NCI-H1105 (cell line): ENCODE measurements at regions not wholly inside any gene's neighbourhood (a gene's known extent, or its start where the extent isn't known, plus 50 kb on each side); places are given as distances from the start of the nearest gene placed in this dataset.

Experiments used
- DNase-seq: peaks from one replicate; lab custom pipeline; 2025; lab: John Stamatoyannopoulos, UW

GRCh38 chr5:77948476-77948875 is 172.3 kb upstream of the TBCA start:
- no peak for DNase-seq

- no peak for DNase-seq
Measured at GRCh38 chr5:77947041-77947428, 170.9 kb upstream of the TBCA start.

GRCh38 chr5:77946381-77947040 is 170.4 kb upstream of the TBCA start:
- peak; percentile 11 for DNase-seq

GRCh38 chr5:77945874-77946273 is 169.7 kb upstream of the TBCA start:
- DNase-seq: no peak

- no peak for DNase-seq
Measured at GRCh38 chr5:77944757-77945340, 168.7 kb upstream of the TBCA start.

GRCh38 chr5:77943851-77944250 is 167.7 kb upstream of the TBCA start:
- DNase-seq: no peak

GRCh38 chr5:77942578-77943239 is 166.6 kb upstream of the TBCA start:
- no peak for DNase-seq

- no peak for DNase-seq
Measured at GRCh38 chr5:77937015-77937908, 161.1 kb upstream of the TBCA start.

- DNase-seq: no peak
Measured at GRCh38 chr5:77936365-77936693, 160.2 kb upstream of the TBCA start.

- no peak for DNase-seq
Measured at GRCh38 chr5:77935506-77936364, 159.6 kb upstream of the TBCA start.

GRCh38 chr5:77928776-77929300 is 152.7 kb upstream of the TBCA start:
- no peak for DNase-seq

- no peak for DNase-seq
Measured at GRCh38 chr5:77926337-77926736, 150.2 kb upstream of the TBCA start.

GRCh38 chr5:77925503-77925902 is 149.4 kb upstream of the TBCA start:
- DNase-seq: no peak

GRCh38 chr5:77924081-77924480 is 147.9 kb upstream of the TBCA start:
- no peak for DNase-seq

GRCh38 chr5:77923666-77924065 is 147.5 kb upstream of the TBCA start:
- no peak for DNase-seq

GRCh38 chr5:77921094-77921768 is 145.1 kb upstream of the TBCA start:
- no peak for DNase-seq

GRCh38 chr5:77920359-77921058 is 144.4 kb upstream of the TBCA start:
- DNase-seq: no peak

- no peak for DNase-seq
Measured at GRCh38 chr5:77915346-77915745, 139.2 kb upstream of the TBCA start.

GRCh38 chr5:77912721-77913120 is 136.6 kb upstream of the TBCA start:
- no peak for DNase-seq

GRCh38 chr5:77910602-77911188 is 134.6 kb upstream of the TBCA start:
- no peak for DNase-seq
